ENCODE measurements at regions not wholly inside any gene's neighbourhood (a gene's known extent, or its start where the extent isn't known, plus 50 kb on each side); places are given as distances from the start of the nearest gene placed in this dataset.

GRCh38 chr7:108845951-108846350, 276.3 kb downstream of the DNAJB9 start:
- Histone ChIP-seq H3K27ac (no peak overlapping the region), H3K4me3 (no peak overlapping the region), H3K4me1 (no peaks in the 10 kb centered on the region), H3K9me3 (no peaks in the 10 kb centered on the region), H3K36me3 (no peaks in the 10 kb centered on the region), H3K27me3 (no peaks in the 10 kb centered on the region)
- DNase-seq: no peak
- intact Hi-C loops (cut with DNase I; ENCODE audit: low total_unique reads): no loop called here
- TF ChIP-seq CTCF (IDR thresholded peaks at IDR 0.05): no peak

GRCh38 chr7:108846471-108846870, 276.8 kb downstream of the DNAJB9 start:
- H3K27me3 ChIP-seq: no peaks in the 10 kb centered on the region
- no peak overlapping the region for H3K27ac ChIP-seq
- H3K9me3 ChIP-seq: no peaks in the 10 kb centered on the region
- H3K4me3 ChIP-seq: no peak overlapping the region
- no peaks in the 10 kb centered on the region for H3K36me3 ChIP-seq
- no peaks in the 10 kb centered on the region for H3K4me1 ChIP-seq
- TF ChIP-seq CTCF (IDR thresholded peaks at IDR 0.05): no peak
- intact Hi-C loops (cut with DNase I; ENCODE audit: low total_unique reads): no loop called here
- DNase-seq: no peak

- H3K27me3 ChIP-seq: no peaks in the 10 kb centered on the region
- H3K9me3 ChIP-seq: no peaks in the 10 kb centered on the region
- H3K4me3 ChIP-seq: no peak overlapping the region
- no peak overlapping the region for H3K27ac ChIP-seq
- no peak for DNase-seq
- intact Hi-C loops (cut with DNase I; ENCODE audit: low total_unique reads): no loop called here
- H3K36me3 ChIP-seq: no peaks in the 10 kb centered on the region
- no peak for TF ChIP-seq CTCF (IDR thresholded peaks at IDR 0.05)
- no peaks in the 10 kb centered on the region for H3K4me1 ChIP-seq
These were observed 278.8 kb downstream of the DNAJB9 start for GRCh38 chr7:108848486-108848885.

DNA sequence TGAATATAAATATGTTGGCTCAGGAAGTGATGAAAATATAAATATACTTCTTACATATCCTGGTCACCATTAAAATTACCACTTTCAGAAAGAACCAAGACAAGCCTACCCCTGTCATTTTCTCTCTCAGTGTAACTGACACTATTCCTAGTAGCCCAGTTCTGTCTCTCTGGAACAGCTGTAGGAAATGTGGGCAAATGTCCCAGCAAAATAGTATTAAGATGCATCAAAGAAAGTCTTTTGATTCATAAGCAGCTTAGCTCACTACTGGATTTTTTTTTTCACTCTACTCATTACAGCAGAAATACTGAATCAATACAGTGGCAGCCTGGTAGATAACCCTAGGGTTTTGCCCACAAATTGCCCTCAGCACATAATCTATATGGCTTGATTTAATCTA, 290.9 kb downstream of the DNAJB9 start:
- Histone ChIP-seq H3K4me3 (no peak overlapping the region), H3K4me1 (no peaks in the 10 kb centered on the region), H3K27me3 (no peaks in the 10 kb centered on the region), H3K27ac (no peak overlapping the region), H3K36me3 (no peaks in the 10 kb centered on the region), H3K9me3 (peaks cover 0 to 6% (median 0%) of the 10 kb centered on the region in 3 donors)
- no peak for TF ChIP-seq CTCF (IDR thresholded peaks at IDR 0.05)
- DNase-seq: no peak
- intact Hi-C loops (cut with DNase I; ENCODE audit: low total_unique reads): no loop called here

GRCh38 chr7:108861071-108861470, 291.4 kb downstream of the DNAJB9 start:
- no peak overlapping the region for H3K27ac ChIP-seq
- H3K27me3 ChIP-seq: no peaks in the 10 kb centered on the region
- peaks cover 0 to 6% (median 0%) of the 10 kb centered on the region in 3 donors for H3K9me3 ChIP-seq
- no peak overlapping the region for H3K4me3 ChIP-seq
- intact Hi-C loops (cut with DNase I; ENCODE audit: low total_unique reads): no loop called here
- no peak for DNase-seq
- no peak for TF ChIP-seq CTCF (IDR thresholded peaks at IDR 0.05)
- no peaks in the 10 kb centered on the region for H3K4me1 ChIP-seq
- H3K36me3 ChIP-seq: no peaks in the 10 kb centered on the region

DNA sequence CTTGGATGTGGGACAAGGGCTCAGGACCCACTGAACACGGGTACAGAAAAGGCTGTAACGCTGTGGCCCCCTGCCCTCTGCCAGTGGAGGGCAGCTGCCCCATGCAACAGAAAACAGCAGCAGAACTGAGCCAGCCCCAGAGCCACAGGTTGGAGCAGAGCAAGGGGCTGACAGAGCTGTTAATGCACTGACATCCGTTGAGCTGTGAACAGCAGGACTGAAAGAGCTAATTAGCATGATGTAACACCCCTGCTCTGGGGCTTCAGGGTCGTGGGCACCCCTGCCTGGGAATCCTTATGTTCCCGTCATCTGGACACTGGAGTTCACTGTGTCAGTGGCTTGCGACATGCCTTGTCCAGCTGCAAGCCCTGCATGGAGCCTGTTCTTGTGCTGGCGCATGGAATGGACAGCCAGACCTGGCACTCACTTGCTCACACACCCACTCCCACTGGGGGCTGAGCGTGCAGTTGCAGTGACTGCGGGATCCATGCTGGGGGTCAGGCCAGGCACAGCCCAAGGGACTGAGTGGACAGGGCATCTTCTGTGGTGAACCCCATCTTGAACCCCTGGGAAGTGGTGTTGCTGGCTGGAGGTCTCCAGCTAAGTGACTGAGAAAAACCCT, 293.7 kb downstream of the DNAJB9 start:
- no peak overlapping the region for H3K4me3 ChIP-seq
- H3K36me3 ChIP-seq: no peaks in the 10 kb centered on the region
- peaks cover 0 to 6% (median 0%) of the 10 kb centered on the region in 3 donors for H3K9me3 ChIP-seq
- no peaks in the 10 kb centered on the region for H3K27me3 ChIP-seq
- no peak overlapping the region for H3K27ac ChIP-seq
- no peak for DNase-seq
- H3K4me1 ChIP-seq: no peaks in the 10 kb centered on the region
- TF ChIP-seq CTCF (IDR thresholded peaks at IDR 0.05): no peak
- intact Hi-C loops (cut with DNase I; ENCODE audit: low total_unique reads): no loop called here

Measured in tibial artery (tissue), 4 donors.